Gastroesophageal sphincter (tissue), 4 donors: ENCODE measurements at regions not wholly inside any gene's neighbourhood (a gene's known extent, or its start where the extent isn't known, plus 50 kb on each side); places are given as distances from the start of the nearest gene placed in this dataset.
"Not testable (repeated sequence)": the region's sequence is repeated elsewhere in the genome, so short reads cannot be mapped to it uniquely, and the experiment has no call there.

Experiments
- ATAC-seq: fragments of 150-250 bp; one replicate; pipeline ENCODE4 v1.9.1; 2016; ENCODE audit warnings: mild to moderate bottlenecking, moderate library complexity
- H3K27ac ChIP-seq, 4 donors: fragments of 200-600 bp; sonication (generic) in 3 of 4; 1 replicate in 3 of 4; 2 replicates in 1 of 4; pipeline ENCODE4 v1.5.1; 2016 to 2019
- H3K27me3 ChIP-seq: fragments of 200-600 bp; sonication (generic); one replicate; pipeline ENCODE4 v1.5.1; 2019
- H3K36me3 ChIP-seq, 2 donors: fragments of 200-600 bp; sonication (generic); one replicate each; pipeline ENCODE4 v1.5.1; 2019; ENCODE audit warnings: control low read depth in 1 of 2
- H3K4me1 ChIP-seq, 3 donors: fragments of 200-600 bp; sonication (generic); 1 replicate in 2 of 3; 2 replicates in 1 of 3; pipeline ENCODE4 v1.5.1; 2016 to 2019; ENCODE audit warnings: control low read depth in 2 of 3
- H3K4me3 ChIP-seq, 2 donors: fragments of 200-600 bp; sonication (generic); one replicate each; pipeline ENCODE4 v1.5.1; 2019; ENCODE audit warnings: mild to moderate bottlenecking in 1 of 2, moderate library complexity in 1 of 2
- H3K9me3 ChIP-seq, 3 donors: fragments of 200-600 bp; sonication (generic); one replicate each; pipeline ENCODE4 v1.5.1; 2017 to 2019; ENCODE audit warnings: control low read depth in 2 of 3
- EP300 ChIP-seq: sonication (generic); formaldehyde crosslinking; IDR thresholded peaks from one replicate; pipeline ENCODE4 v1.6.1; 2017; ENCODE audit warnings: antibody characterized with exemption, mild to moderate bottlenecking
- POLR2A ChIP-seq, 2 donors: fragments of 450-650 bp; IDR thresholded peaks; one replicate each; pipeline ENCODE4 v1.6.1; 2017; ENCODE audit warnings: antibody characterized with exemption in 2 of 2, mild to moderate bottlenecking in 2 of 2, moderate library complexity in 1 of 2
- POLR2AphosphoS5 ChIP-seq: sonication (generic); formaldehyde crosslinking; IDR thresholded peaks from one replicate; pipeline ENCODE4 v1.6.1; 2017; ENCODE audit warnings: antibody characterized with exemption
- WGBS, 2 donors: methylation state at CpG; one replicate each; pipeline ENCODE4 v1.1.5; 2018; ENCODE audit warnings: low coverage in 1 of 2; 5-methylcytosine and 5-hydroxymethylcytosine counted together
- TF ChIP-seq, protein P1 (sequence below), 4 experiments: fragments of 200-600 bp in 2 of 4; fragments of 450-650 bp in 2 of 4; sonication (generic) in 1 of 4; IDR thresholded peaks; one replicate each; pipeline ENCODE4 v1.5.1; 2017 to 2019; ENCODE audit warnings: antibody characterized with exemption in 4 of 4, mild to moderate bottlenecking in 2 of 4, moderate library complexity in 2 of 4

DNA sequence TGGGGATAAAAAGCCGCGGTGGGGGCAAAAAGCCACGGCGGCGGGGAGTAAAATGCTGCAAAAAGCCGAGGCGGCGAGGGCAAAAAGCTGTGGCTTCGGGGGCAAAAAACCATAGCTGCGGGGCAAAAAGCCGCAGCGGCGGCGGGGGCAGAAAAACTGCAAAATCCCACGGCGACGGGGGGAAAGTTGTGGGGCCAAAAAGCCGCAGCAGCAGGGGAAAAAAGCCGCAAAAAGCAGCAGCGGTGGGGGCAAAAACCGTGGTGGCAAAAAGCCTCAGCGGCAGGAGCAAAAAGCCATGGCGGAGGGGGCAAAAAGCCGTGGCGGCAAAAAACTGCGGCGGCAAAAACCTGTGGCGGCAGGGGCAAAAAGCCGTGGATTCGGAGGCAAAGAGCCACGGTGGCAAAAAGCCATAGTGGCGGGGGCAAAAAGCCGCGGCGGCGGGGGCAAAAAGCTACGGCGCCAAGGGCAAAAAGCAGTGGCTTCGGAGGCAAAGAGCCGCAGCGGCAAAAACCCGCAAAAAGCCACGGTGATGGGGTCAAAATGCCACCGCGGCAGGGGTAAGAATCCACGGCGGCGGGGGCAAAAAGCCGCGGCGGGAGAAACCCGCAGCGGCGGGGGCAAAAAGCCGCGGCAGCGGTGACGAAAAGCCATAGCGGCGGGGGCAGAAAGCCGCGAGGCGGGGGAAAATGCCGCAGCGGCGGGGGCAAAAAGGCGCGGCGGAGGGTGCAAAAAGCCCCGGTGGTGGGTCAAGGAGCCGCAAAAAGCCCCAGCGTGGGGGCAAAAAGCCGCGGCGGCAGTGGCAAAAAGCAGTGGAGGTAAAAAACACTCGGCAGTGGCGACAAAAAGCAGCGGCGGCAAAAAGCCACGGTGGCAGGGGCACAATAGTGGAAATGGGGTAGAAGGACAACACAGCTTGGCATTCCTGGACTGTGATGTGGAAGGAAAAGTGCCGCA, 192.8 kb downstream of the SHCBP1 start:
- Histone ChIP-seq H3K9me3 (peaks cover 0 to 28% (median 0%) of the 10 kb centered on the region in 3 donors), H3K4me1 (no peaks in the 10 kb centered on the region), H3K27ac (no peak overlapping the region), H3K27me3 (peaks cover 36% of the 10 kb centered on the region), H3K36me3 (no peaks in the 10 kb centered on the region), H3K4me3 (no peak overlapping the region)
- TF ChIP-seq POLR2AphosphoS5 (no peak), POLR2A (IDR thresholded peaks at IDR 0.05) (no peak), EP300 (no peak)
- TF ChIP-seq, protein P1, sequence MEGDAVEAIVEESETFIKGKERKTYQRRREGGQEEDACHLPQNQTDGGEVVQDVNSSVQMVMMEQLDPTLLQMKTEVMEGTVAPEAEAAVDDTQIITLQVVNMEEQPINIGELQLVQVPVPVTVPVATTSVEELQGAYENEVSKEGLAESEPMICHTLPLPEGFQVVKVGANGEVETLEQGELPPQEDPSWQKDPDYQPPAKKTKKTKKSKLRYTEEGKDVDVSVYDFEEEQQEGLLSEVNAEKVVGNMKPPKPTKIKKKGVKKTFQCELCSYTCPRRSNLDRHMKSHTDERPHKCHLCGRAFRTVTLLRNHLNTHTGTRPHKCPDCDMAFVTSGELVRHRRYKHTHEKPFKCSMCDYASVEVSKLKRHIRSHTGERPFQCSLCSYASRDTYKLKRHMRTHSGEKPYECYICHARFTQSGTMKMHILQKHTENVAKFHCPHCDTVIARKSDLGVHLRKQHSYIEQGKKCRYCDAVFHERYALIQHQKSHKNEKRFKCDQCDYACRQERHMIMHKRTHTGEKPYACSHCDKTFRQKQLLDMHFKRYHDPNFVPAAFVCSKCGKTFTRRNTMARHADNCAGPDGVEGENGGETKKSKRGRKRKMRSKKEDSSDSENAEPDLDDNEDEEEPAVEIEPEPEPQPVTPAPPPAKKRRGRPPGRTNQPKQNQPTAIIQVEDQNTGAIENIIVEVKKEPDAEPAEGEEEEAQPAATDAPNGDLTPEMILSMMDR (IDR thresholded peaks at IDR 0.05), result no peak
- no peak for ATAC-seq
- WGBS, 2 donors, result 18 to 22% methylated on average over 69 to 70 of the region's 81 CpGs

DNA sequence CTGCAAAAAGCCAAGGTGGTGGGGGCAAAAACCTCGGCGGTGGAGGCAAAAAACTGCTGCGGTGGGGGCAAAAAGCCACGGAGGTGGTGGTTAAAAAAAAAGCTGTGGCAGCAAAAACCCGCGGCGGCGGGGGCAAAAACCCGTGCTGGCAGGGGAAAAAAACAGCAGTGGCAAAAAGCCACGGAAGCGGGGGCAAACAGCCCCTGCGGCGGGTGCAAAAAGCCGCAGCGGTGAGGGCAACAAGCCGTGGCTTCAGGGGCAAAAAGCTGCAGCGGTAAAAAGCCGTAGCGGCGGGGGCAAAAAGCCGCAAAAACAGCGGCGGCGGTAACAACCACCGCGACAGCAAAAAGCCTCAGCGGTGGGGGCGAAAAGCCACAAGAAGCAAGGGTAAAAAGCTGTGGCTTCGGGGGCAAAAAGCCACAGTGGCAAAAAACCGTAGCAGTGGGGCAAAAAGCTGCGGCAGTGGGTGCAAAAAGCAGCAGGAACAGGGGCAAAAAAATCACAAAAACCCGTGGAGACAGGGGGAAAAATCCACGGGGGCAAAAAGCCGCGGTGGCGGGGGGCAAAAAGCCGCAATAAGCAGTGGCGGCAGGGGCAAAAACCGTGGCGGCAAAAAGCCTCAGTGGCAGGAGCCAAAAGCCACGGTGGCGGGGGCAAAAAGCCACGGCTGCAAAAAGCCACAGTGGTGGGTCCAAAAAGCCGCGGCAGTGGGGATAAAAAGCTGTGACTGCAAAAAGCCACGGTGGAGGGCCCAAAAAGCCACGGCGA, 193.7 kb downstream of the SHCBP1 start:
- Histone ChIP-seq H3K9me3 (peaks cover 0 to 30% (median 0%) of the 10 kb centered on the region in 3 donors), H3K4me3 (no peak overlapping the region), H3K27me3 (peaks cover 36% of the 10 kb centered on the region), H3K4me1 (no peaks in the 10 kb centered on the region), H3K36me3 (no peaks in the 10 kb centered on the region), H3K27ac (no peak overlapping the region)
- WGBS, 2 donors, result 25 to 37% methylated on average over 12 to 47 of the region's 48 CpGs
- no peak for TF ChIP-seq EP300
- TF ChIP-seq POLR2AphosphoS5, result no peak
- TF ChIP-seq POLR2A (IDR thresholded peaks at IDR 0.05), result no peak
- TF ChIP-seq, protein P1 (IDR thresholded peaks at IDR 0.05), result no peak
- ATAC-seq, result no peak

DNA sequence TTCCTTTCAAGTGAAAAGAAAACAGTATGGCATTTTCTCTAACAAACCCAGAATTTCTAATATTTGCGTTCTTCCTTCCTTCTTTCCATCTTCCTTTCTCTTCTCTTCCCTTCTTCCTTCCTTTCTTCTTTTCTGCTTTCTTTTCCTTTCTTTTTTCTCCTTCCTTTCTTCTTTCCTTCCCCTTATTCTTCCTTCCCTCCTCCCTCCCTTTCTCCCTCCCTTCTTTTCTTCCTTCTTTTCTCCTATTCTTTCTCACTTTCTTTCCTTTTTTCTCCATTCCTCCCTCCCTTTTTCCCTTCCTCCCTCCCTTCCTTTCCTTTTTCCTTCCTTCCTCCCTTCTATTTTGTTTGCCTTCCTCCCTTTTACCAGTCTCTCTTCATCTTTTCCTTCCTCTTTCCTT, 194.8 kb downstream of the SHCBP1 start:
- Histone ChIP-seq H3K27me3 (peaks cover 36% of the 10 kb centered on the region), H3K36me3 (no peaks in the 10 kb centered on the region), H3K4me3 (no peak overlapping the region), H3K4me1 (no peaks in the 10 kb centered on the region), H3K9me3 (peaks cover 0 to 41% (median 0%) of the 10 kb centered on the region in 3 donors), H3K27ac (no peak overlapping the region)
- TF ChIP-seq EP300 (no peak), POLR2A (IDR thresholded peaks at IDR 0.05) (no peak)
- no peak for ATAC-seq
- 72 to 80% methylated on average over 1 of the region's 1 CpG for WGBS, 2 donors

DNA sequence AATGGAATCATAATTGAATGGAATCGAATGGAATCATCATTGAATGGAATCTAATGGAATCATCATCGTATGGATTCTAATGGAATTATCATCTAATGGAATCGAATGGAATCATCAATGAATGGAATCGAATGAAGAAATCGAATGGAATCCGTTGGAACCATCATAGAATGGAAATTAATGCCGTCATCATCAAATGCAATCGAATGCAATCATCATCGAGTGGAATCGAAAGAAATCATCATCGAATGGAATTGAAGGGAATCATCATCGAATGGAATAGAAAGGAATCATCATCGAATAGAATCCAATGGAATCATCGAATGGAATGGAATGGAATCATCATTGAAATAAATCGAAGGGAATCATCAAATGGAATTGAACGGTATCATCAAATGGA, 217.2 kb downstream of the SHCBP1 start:
- no peaks in the 10 kb centered on the region for H3K27me3 ChIP-seq
- WGBS, 2 donors, result 74 to 75% methylated on average over 16 of the region's 16 CpGs
- H3K27ac ChIP-seq, result no peak overlapping the region
- TF ChIP-seq POLR2A (IDR thresholded peaks at IDR 0.05) (no peak), EP300 (no peak), POLR2AphosphoS5 (no peak)
- TF ChIP-seq, protein P1 (IDR thresholded peaks at IDR 0.05), result no peak
- no peak overlapping the region for H3K4me3 ChIP-seq
- H3K9me3 ChIP-seq, result peaks cover 0 to 30% (median 0%) of the 10 kb centered on the region in 3 donors
- ATAC-seq, result no peak
- no peaks in the 10 kb centered on the region for H3K36me3 ChIP-seq
- no peaks in the 10 kb centered on the region for H3K4me1 ChIP-seq

DNA sequence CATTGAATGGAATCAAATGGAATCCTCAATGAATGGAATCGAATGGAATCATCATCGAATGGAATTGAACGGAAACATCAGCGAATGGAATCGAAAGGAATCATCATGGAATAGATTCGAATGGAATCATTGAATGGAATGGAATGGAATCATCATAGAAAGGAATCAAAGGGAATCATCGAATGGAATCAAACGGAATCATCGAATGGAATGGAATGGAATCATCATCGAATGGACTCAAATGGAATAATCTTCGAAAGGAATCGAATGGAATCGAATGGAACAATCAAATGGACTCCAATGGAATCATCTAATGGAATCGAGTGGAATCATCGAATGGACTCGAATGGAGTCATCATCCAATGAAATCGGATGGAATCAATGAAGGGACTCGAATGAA, 222.6 kb downstream of the SHCBP1 start:
- 68 to 74% methylated on average over 18 of the region's 18 CpGs for WGBS, 2 donors
- not testable (repeated sequence) for ATAC-seq, H3K27ac ChIP-seq, H3K4me3 ChIP-seq, H3K9me3 ChIP-seq, H3K36me3 ChIP-seq, H3K27me3 ChIP-seq, H3K4me1 ChIP-seq

DNA sequence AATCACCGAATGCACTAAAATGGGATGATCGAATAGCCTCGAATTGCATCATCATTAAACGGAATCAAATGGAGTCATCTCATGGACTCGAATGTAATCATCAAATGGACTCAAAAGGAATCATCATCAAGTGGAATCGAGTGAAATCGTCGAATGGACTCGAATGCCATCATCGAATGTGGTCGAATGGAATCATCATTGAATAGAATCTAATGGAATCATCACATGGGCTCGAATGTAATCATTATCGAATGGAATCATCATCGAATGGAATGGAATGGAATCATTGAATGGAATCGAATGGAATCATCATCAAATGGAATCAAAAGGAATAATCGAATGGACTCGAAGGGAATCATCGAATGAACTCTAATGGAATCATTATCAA, 224.3 kb downstream of the SHCBP1 start:
- H3K9me3 ChIP-seq, H3K4me1 ChIP-seq, H3K36me3 ChIP-seq, H3K4me3 ChIP-seq, ATAC-seq, H3K27me3 ChIP-seq, H3K27ac ChIP-seq: not testable (repeated sequence)
- 62 to 63% methylated on average over 18 of the region's 18 CpGs for WGBS, 2 donors

DNA sequence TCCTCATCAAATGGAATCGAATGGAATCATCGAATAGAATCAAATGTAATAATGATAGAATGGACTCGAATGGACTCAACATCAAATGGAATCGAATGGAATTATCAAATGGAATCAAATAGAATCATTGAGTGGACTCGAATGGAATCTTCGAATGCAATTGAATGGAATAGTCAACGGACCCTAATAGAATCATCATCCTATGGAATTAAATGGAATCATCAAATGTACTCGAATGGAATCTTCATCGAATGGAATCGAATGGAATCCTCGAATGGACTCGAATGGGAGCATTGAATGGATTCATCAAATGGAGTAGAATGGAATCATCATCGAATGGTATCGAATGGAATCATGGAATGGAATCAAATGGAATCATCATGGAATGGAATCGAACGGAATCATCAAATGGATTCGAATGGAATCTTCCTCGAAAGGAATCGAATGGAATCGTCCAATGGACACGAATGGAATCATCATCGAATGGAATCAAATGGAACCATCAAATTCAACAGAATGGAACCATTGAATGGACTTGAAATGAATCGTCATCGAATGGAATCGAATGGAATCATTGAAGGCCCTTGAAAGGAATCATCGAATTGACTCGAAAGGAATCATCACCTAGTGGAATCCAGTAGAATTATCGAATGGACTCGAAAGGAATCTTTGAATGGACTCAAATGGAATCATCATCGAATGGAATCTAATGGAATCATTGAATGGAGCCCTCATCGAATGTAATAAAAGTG, 224.9 kb downstream of the SHCBP1 start:
- not testable (repeated sequence) for ATAC-seq, H3K36me3 ChIP-seq, H3K9me3 ChIP-seq, H3K4me1 ChIP-seq, H3K27me3 ChIP-seq, H3K27ac ChIP-seq, H3K4me3 ChIP-seq
- WGBS, 2 donors, result 67 to 74% methylated on average over 31 of the region's 31 CpGs

DNA sequence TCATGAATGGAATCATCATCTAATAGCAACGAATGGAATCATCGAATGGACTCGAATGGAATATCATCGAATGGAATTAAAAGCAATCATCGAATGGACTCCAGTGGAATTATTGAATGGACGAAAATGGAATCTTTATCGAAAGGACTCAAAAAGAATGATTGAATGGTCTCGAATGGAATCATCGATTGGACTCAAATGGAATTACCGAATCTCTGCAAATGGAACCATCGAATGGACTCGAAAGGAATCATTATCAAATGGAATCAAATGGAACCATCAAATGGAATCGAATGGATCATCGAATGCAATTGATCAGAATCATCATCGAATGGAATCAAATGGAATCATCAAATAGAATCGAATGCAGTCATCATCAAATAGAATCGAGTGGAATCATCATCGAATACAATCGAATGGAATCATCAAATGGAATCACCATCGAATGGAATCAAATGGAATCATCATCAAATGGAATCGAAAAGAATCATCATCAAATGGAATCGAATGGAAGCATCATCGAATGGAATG, 225.7 kb downstream of the SHCBP1 start:
- H3K9me3 ChIP-seq, H3K4me1 ChIP-seq, H3K27ac ChIP-seq, H3K4me3 ChIP-seq, ATAC-seq, H3K36me3 ChIP-seq, H3K27me3 ChIP-seq: not testable (repeated sequence)
- 74 to 76% methylated on average over 23 of the region's 23 CpGs for WGBS, 2 donors

DNA sequence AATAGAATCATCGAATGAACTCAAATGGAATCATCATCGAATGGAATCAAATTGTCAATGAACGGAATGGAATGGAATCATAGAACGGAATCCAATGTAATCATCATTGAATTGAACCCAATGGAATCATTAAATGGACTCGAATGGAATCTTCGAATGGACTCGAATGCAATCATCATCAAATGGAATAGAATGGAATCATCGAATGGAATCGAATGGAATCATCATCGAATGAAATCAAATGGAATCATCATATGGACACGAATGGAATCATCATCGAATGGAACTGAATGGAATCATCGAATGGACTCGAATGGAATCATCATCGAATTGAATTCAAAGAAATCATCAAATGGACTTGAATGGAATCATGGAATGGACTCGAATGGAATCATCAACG, 226.2 kb downstream of the SHCBP1 start:
- H3K27me3 ChIP-seq, H3K4me1 ChIP-seq, H3K36me3 ChIP-seq, ATAC-seq, H3K27ac ChIP-seq, H3K9me3 ChIP-seq, H3K4me3 ChIP-seq: not testable (repeated sequence)
- 65 to 71% methylated on average over 17 of the region's 17 CpGs for WGBS, 2 donors
